Neural cell (in vitro differentiated cells): ENCODE measurements at regions not wholly inside any gene's neighbourhood (a gene's known extent, or its start where the extent isn't known, plus 50 kb on each side); places are given as distances from the start of the nearest gene placed in this dataset.
"Not testable (repeated sequence)": the region's sequence is repeated elsewhere in the genome, so short reads cannot be mapped to it uniquely, and the experiment has no call there.

Experiments
- H2AFZ ChIP-seq: fragments of 200-600, 300-800 bp; sonication (generic), shearing (Covaris generic); 2 replicates; pipeline ENCODE4 v1.6.0; 2014; ENCODE audit warnings: low read depth, mild to moderate bottlenecking, antibody characterized with exemption, low read length, moderate library complexity
- H3F3A ChIP-seq: fragments of 200-600 bp; shearing (Covaris generic); 2 replicates; pipeline ENCODE4 v1.6.1; 2016; ENCODE audit warnings: mild to moderate bottlenecking, moderate library complexity, mixed read lengths, antibody characterized with exemption, low read length; ENCODE audit not compliant: insufficient read depth, poor library complexity, severe bottlenecking
- H3K27ac ChIP-seq: fragments of 200-600, 300-800 bp; sonication (generic), shearing (Covaris generic); 2 replicates; pipeline ENCODE4 v1.5.1; 2014; ENCODE audit warnings: mild to moderate bottlenecking, low read length, moderate library complexity
- H3K27me3 ChIP-seq: fragments of 300-800, 200-600 bp; sonication (generic), shearing (Covaris generic); 2 replicates; pipeline ENCODE4 v1.6.0; 2014; ENCODE audit warnings: mild to moderate bottlenecking, low read depth, low read length, moderate library complexity; ENCODE audit not compliant: insufficient read depth
- H3K36me3 ChIP-seq: fragments of 300-800, 200-600 bp; sonication (generic), shearing (Covaris generic); 2 replicates; pipeline ENCODE4 v1.5.1; 2014; ENCODE audit warnings: mild to moderate bottlenecking, antibody characterized with exemption, low read length, moderate library complexity; ENCODE audit not compliant: insufficient read depth
- H3K4me2 ChIP-seq: fragments of 300-800, 200-600 bp; sonication (generic), shearing (Covaris generic); 2 replicates; pipeline ENCODE4 v1.6.0; 2014; ENCODE audit warnings: mild to moderate bottlenecking, low read length
- H3K4me3 ChIP-seq: fragments of 300-800, 200-600 bp; sonication (generic), shearing (Covaris generic); 2 replicates; pipeline ENCODE4 v1.5.1; 2014; ENCODE audit warnings: mild to moderate bottlenecking, low read length, moderate library complexity
- H3K79me2 ChIP-seq: fragments of 200-600 bp; shearing (Covaris generic); replicated peaks from 2 replicates; pipeline ENCODE4 v1.6.0; 2014; ENCODE audit warnings: mild to moderate bottlenecking, low read length, moderate library complexity; ENCODE audit not compliant: insufficient read depth
- H3K9ac ChIP-seq: fragments of 300-800, 200-600 bp; sonication (generic), shearing (Covaris generic); 2 replicates; pipeline ENCODE4 v1.6.1; 2016; ENCODE audit warnings: mild to moderate bottlenecking, low read length, mixed read lengths
- H3K9me2 ChIP-seq: fragments of 200-600 bp; shearing (Covaris generic); 2 replicates; pipeline ENCODE4 v1.6.1; 2016; ENCODE audit warnings: mild to moderate bottlenecking, low read length, mixed read lengths; ENCODE audit not compliant: insufficient read depth
- H3K9me3 ChIP-seq: fragments of 200-600, 300-800 bp; sonication (generic), shearing (Covaris generic); 2 replicates; pipeline ENCODE4 v1.6.1; 2016; ENCODE audit warnings: mild to moderate bottlenecking, mixed run types, low read length, moderate library complexity, mixed read lengths
- H4K20me1 ChIP-seq: fragments of 200-600 bp; shearing (Covaris generic); 2 replicates; pipeline ENCODE4 v1.6.1; 2016; ENCODE audit warnings: mild to moderate bottlenecking, mixed run types; ENCODE audit not compliant: insufficient read depth
- EP300 ChIP-seq: fragments of 450-650 bp; conservative IDR thresholded peaks from 2 replicates; pipeline ENCODE4 v1.6.1; 2014; ENCODE audit warnings: antibody characterized with exemption, mild to moderate bottlenecking, moderate library complexity; ENCODE audit not compliant: poor library complexity, severe bottlenecking
- EZH2 ChIP-seq: fragments of 200-600, 300-800 bp; shearing (Covaris generic), sonication (generic); IDR thresholded peaks from 2 replicates; pipeline ENCODE4 v1.6.1; 2014; ENCODE audit warnings: antibody characterized with exemption, low read length, borderline replicate concordance, mild to moderate bottlenecking; ENCODE audit not compliant: insufficient read depth, poor library complexity, severe bottlenecking
- MXI1 ChIP-seq: fragments of 450-650 bp; conservative IDR thresholded peaks from 2 replicates; pipeline ENCODE4 v1.6.1; 2014; ENCODE audit warnings: antibody characterized with exemption, mild to moderate bottlenecking; ENCODE audit not compliant: poor library complexity, severe bottlenecking
- POLR2AphosphoS5 ChIP-seq: IDR thresholded peaks from 2 replicates; pipeline ENCODE4 v1.6.1; 2012
- RAD21 ChIP-seq: fragments of 450-650 bp; conservative IDR thresholded peaks from 2 replicates; pipeline ENCODE4 v1.6.1; 2014; ENCODE audit warnings: antibody characterized with exemption, mild to moderate bottlenecking, moderate library complexity
- SMC3 ChIP-seq: fragments of 450-650 bp; conservative IDR thresholded peaks from 2 replicates; pipeline ENCODE4 v1.6.1; 2014; ENCODE audit warnings: antibody characterized with exemption, mild to moderate bottlenecking, moderate library complexity; ENCODE audit not compliant: poor library complexity
- TAF1 ChIP-seq: IDR thresholded peaks from 2 replicates; pipeline ENCODE4 v1.6.1; 2012; ENCODE audit warnings: low read depth
- TF ChIP-seq, protein P1 (sequence below): IDR thresholded peaks from 2 replicates; pipeline ENCODE4 v1.6.1; 2012; ENCODE audit warnings: borderline replicate concordance
- TF ChIP-seq, protein P2 (sequence below): fragments of 450-650 bp; IDR thresholded peaks from 2 replicates; pipeline ENCODE4 v1.5.1; 2014; ENCODE audit warnings: antibody characterized with exemption, mild to moderate bottlenecking, moderate library complexity; ENCODE audit not compliant: poor library complexity, severe bottlenecking

DNA sequence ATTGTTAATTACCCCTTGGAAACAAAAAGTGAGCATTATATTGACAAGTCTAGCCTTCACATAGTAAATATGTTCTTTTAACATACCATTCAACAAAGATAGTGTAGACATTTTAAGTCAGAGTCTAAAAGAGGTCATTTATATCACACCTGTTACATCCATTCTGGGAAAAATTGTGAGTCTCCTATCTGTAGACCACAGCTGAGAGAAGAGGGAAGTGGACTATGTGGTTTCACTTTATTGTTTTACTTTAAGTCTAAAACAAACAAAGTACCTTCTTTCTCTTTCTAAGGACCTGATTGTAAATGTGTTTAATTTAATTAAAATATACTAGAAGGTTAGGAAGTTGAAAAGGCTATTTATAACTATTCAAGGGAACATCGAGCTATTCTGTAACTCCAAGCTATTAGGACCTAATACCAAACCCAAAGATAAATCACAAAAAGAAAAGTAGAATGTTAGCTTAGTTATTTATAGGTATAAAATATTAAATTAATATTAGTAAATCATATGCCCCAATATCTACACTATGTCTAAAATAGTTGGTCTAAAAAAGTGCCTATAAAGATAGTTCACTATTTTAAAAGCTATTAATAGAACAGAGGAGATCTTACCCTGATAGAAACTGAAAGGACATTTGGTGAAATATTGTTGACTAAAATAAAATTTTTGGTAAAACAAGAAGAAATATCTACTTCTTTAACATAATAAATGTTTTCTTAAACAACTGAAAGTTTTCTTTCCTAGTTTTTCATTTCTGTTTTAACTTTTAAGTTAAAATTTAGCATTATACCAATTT lies 134.9 kb downstream of the TMEM167A start:
- H3K27me3 ChIP-seq, result no peaks in the 10 kb centered on the region
- H3K4me3 ChIP-seq, result no peak overlapping the region
- H3K9me2 ChIP-seq, result no peaks in the 10 kb centered on the region
- H4K20me1 ChIP-seq, result no peaks in the 10 kb centered on the region
- H2AFZ ChIP-seq, result no peak overlapping the region
- TF ChIP-seq RAD21 (no peak), EP300 (no peak), TAF1 (no peak), EZH2 (no peak), SMC3 (no peak), POLR2AphosphoS5 (no peak)
- TF ChIP-seq, protein P1, sequence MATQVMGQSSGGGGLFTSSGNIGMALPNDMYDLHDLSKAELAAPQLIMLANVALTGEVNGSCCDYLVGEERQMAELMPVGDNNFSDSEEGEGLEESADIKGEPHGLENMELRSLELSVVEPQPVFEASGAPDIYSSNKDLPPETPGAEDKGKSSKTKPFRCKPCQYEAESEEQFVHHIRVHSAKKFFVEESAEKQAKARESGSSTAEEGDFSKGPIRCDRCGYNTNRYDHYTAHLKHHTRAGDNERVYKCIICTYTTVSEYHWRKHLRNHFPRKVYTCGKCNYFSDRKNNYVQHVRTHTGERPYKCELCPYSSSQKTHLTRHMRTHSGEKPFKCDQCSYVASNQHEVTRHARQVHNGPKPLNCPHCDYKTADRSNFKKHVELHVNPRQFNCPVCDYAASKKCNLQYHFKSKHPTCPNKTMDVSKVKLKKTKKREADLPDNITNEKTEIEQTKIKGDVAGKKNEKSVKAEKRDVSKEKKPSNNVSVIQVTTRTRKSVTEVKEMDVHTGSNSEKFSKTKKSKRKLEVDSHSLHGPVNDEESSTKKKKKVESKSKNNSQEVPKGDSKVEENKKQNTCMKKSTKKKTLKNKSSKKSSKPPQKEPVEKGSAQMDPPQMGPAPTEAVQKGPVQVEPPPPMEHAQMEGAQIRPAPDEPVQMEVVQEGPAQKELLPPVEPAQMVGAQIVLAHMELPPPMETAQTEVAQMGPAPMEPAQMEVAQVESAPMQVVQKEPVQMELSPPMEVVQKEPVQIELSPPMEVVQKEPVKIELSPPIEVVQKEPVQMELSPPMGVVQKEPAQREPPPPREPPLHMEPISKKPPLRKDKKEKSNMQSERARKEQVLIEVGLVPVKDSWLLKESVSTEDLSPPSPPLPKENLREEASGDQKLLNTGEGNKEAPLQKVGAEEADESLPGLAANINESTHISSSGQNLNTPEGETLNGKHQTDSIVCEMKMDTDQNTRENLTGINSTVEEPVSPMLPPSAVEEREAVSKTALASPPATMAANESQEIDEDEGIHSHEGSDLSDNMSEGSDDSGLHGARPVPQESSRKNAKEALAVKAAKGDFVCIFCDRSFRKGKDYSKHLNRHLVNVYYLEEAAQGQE, result no peak
- TF ChIP-seq, protein P2, sequence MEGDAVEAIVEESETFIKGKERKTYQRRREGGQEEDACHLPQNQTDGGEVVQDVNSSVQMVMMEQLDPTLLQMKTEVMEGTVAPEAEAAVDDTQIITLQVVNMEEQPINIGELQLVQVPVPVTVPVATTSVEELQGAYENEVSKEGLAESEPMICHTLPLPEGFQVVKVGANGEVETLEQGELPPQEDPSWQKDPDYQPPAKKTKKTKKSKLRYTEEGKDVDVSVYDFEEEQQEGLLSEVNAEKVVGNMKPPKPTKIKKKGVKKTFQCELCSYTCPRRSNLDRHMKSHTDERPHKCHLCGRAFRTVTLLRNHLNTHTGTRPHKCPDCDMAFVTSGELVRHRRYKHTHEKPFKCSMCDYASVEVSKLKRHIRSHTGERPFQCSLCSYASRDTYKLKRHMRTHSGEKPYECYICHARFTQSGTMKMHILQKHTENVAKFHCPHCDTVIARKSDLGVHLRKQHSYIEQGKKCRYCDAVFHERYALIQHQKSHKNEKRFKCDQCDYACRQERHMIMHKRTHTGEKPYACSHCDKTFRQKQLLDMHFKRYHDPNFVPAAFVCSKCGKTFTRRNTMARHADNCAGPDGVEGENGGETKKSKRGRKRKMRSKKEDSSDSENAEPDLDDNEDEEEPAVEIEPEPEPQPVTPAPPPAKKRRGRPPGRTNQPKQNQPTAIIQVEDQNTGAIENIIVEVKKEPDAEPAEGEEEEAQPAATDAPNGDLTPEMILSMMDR, result no peak
- no peak overlapping the region for H3K27ac ChIP-seq
- H3K4me2 ChIP-seq, result no peak overlapping the region
- H3K9ac ChIP-seq, result no peak overlapping the region
- H3K79me2 ChIP-seq, result no peaks in the 10 kb centered on the region
- no peaks in the 10 kb centered on the region for H3K9me3 ChIP-seq
- H3F3A ChIP-seq, result no peaks in the 10 kb centered on the region
- no peaks in the 10 kb centered on the region for H3K36me3 ChIP-seq

DNA sequence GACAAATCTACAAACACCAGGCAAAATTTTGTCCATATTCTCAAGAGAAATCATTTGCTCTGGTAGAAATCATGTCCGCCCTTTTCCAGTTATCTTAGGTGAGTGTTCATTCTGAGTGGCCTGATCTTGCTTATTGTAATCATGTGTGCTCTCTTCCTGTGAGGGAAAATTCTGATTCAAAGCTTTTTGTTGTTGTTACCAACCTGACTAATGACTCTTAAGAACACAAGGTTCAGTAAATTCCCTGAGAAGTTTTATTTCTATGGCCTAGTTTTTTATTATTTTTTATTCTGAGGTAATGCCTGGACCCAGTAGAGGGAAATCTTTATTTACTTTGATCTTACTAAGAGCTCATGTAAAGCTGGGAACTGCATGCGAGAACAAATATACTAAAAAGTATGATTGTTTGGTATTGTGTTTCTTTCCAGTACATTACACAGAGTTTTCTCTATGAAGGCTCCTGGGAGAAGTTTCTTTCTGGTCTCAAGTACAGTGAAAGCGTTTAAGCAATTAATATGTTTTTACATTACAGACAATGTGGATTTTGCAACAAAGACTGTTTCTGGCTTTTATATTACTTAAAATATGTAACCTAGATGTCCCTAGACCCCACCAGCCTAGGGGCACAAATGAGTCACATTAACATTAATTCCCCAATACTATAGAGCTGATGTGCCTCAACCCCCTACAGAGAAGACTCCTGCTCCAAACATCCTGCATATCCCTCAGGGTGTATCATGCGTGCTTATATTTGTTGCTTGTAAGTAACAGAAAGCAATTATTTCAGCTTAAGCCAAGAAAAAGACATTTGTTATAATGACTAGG lies 138.1 kb downstream of the TMEM167A start:
- H3K9me3 ChIP-seq, result no peaks in the 10 kb centered on the region
- H3K79me2 ChIP-seq, result no peaks in the 10 kb centered on the region
- no peak overlapping the region for H3K27ac ChIP-seq
- no peak for TF ChIP-seq MXI1
- H3K36me3 ChIP-seq, result no peaks in the 10 kb centered on the region
- no peak overlapping the region for H2AFZ ChIP-seq
- no peaks in the 10 kb centered on the region for H4K20me1 ChIP-seq
- H3K9ac ChIP-seq, result no peak overlapping the region
- H3K27me3 ChIP-seq, result no peaks in the 10 kb centered on the region
- no peak overlapping the region for H3K4me3 ChIP-seq
- no peaks in the 10 kb centered on the region for H3F3A ChIP-seq
- no peak overlapping the region for H3K4me2 ChIP-seq
- no peaks in the 10 kb centered on the region for H3K9me2 ChIP-seq

DNA sequence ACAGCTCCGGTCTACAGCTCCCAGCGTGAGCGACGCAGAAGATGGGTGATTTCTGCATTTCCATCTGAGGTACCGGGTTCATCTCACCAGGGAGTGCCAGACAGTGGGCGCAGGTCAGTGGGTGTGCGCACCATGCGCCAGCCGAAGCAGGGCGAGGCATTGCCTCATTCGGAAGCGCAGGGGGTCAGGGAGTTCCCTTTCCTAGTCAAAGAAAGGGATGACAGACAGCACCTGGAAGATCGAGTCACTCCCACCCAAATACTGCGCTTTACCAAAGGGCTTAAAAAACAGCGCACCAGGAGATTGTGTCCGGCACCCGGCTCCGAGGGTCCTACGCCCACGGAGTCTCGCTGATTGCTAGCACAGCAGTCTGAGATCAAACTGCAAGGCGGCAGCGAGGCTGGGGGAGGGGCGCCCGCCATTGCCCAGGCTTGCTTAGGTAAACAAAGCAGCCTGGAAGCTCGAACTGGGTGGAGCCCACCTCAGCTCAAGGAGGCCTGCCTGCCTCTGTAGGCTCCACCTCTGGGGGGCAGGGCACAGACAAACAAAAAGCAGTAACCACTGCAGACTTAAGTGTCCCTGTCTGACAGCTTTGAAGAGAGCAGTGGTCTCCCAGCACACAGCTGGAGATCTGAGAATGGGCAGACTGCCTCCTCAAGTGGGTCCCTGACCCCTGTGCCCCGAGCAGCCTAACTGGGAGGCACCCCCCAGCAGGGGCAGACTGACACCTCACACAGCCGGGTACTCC lies 144.5 kb downstream of the TMEM167A start:
- H3K4me2 ChIP-seq, H4K20me1 ChIP-seq, H3K27me3 ChIP-seq, H3K79me2 ChIP-seq, H3K27ac ChIP-seq, H3K9me2 ChIP-seq, H3K4me3 ChIP-seq, H2AFZ ChIP-seq, H3K9me3 ChIP-seq, H3K36me3 ChIP-seq, H3F3A ChIP-seq, H3K9ac ChIP-seq: not testable (repeated sequence)
